Peyer's patch (tissue), 4 donors: ENCODE measurements at regions not wholly inside any gene's neighbourhood (a gene's known extent, or its start where the extent isn't known, plus 50 kb on each side); places are given as distances from the start of the nearest gene placed in this dataset.

Experiments
- POLR2A ChIP-seq, 2 donors: fragments of 450-650 bp; IDR thresholded peaks; one replicate each; pipeline ENCODE4 v1.5.1; 2017; ENCODE audit warnings: antibody characterized with exemption in 2 of 2, mild to moderate bottlenecking in 2 of 2, moderate library complexity in 2 of 2
- TF ChIP-seq, protein P1 (sequence below), 6 experiments: fragments of 450-650 bp in 4 of 6; fragments of 200-600 bp in 2 of 6; sonication (generic) in 1 of 6; IDR thresholded peaks; one replicate each; pipeline ENCODE4 v1.5.1; 2017 to 2019; ENCODE audit warnings: antibody characterized with exemption in 6 of 6, mild to moderate bottlenecking in 3 of 6, moderate library complexity in 1 of 6

- TF ChIP-seq, protein P1, sequence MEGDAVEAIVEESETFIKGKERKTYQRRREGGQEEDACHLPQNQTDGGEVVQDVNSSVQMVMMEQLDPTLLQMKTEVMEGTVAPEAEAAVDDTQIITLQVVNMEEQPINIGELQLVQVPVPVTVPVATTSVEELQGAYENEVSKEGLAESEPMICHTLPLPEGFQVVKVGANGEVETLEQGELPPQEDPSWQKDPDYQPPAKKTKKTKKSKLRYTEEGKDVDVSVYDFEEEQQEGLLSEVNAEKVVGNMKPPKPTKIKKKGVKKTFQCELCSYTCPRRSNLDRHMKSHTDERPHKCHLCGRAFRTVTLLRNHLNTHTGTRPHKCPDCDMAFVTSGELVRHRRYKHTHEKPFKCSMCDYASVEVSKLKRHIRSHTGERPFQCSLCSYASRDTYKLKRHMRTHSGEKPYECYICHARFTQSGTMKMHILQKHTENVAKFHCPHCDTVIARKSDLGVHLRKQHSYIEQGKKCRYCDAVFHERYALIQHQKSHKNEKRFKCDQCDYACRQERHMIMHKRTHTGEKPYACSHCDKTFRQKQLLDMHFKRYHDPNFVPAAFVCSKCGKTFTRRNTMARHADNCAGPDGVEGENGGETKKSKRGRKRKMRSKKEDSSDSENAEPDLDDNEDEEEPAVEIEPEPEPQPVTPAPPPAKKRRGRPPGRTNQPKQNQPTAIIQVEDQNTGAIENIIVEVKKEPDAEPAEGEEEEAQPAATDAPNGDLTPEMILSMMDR (IDR thresholded peaks at IDR 0.05), result no peak
- no peak for TF ChIP-seq POLR2A (IDR thresholded peaks at IDR 0.05)
These were observed 709.0 kb downstream of the TBC1D22A start for GRCh38 chr22:47471406-47471805.
